Activated effector memory CD4-positive, alpha-beta T cell treated with anti-CD3 and anti-CD28 coated beads, Interleukin-2, amount 50 U/mL, for 16 hours (primary cell): ENCODE measurements at regions not wholly inside any gene's neighbourhood (a gene's known extent, or its start where the extent isn't known, plus 50 kb on each side); places are given as distances from the start of the nearest gene placed in this dataset.
"Not testable (repeated sequence)": the region's sequence is repeated elsewhere in the genome, so short reads cannot be mapped to it uniquely, and the experiment has no call there.

ENCODE experiments used
- DNase-seq: peaks from one replicate; pipeline ENCODE4 v3.0.0-alpha.2; 2020

- DNase-seq = no peak
These were observed 138.0 kb upstream of the DNAH14 start for GRCh38 chr1:224791362-224791941.

- no peak for DNase-seq
These were observed 133.9 kb upstream of the DNAH14 start for GRCh38 chr1:224795591-224795990.

DNA sequence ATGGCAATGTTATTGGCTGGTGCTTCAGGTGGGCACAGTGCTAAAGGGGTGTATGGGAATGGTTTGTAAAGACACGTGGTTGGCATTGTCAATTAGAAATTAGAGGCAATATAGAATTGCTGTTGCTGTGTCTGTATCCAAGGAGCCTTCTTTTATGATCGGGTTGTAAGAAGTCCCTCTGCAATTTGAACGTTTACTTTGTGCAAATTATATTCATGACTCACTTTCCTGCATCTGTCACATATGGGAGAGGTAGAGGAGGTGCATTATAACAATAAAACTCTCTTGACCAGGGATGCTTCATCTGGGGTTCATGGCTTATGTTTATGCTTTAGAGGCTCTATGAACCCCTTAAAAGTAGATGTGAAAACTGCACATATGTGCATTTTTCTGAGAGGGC, 130.4 kb upstream of the DNAH14 start:
- DNase-seq = no peak

DNA sequence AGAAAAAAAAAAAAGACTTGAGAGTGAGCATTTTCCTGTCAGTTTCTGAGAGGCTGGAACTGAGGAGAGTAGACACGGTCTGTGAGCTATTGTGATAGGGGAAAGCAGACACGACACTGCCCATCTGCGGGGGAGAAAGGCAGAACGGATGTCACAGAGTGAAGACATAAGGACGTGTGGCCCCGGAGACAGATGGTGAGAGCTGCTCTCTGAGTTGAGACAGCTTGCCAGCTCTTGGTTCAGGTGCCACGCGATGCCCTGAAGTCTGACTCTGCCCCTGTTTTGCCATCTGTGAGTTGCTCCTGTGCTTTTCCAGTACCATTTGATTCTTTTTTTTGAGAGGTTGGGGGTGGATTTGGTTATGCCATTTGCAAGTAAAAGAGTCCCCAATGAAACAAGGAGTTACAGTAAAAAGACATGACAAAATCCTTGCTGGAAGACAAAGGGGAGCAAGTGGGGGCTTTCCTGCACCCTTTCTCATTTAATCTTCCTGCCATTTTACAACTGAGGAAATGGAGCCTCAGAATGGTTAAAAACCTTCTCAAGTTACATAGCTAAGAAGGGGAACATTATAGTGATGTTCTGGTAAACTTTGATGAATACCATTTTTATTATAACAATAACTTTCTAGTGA, 128.9 kb upstream of the DNAH14 start:
- DNase-seq = no peak

DNA sequence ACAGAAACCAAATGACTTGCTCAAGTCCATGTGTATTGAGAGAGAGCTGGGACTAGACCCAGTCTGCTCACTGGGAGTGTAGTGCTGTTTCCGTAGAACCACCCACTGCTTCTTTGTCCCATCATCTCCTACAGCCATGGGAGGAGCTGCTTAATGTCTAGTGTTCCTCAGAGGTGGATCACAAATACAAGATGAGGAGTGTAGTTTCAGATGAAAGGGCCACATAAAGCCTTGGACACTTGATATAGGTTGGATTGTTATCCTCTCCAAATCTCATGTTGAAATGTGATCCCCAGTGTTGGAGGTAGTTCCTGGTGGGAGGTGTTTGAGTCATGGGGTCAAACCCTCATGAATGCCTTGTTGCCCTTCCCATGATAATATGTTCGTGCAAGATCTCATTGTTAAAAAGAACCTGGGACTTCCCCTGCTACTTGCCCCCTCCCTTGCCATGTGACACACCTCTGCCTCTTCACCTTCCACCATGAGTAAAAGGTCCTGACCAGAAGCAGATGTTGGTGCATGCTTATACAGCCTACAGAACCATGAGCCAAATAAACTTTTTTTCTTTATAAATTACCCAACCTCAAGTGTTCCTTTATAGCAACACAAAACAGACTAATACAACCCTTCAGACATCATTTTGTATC, 127.5 kb upstream of the DNAH14 start:
- DNase-seq = no peak

- DNase-seq = no peak
These were observed 126.9 kb upstream of the DNAH14 start for GRCh38 chr1:224802617-224803016.

GRCh38 chr1:224804220-224804619, 125.3 kb upstream of the DNAH14 start:
- no peak for DNase-seq

- DNase-seq = no peak
These were observed 123.6 kb upstream of the DNAH14 start for GRCh38 chr1:224805889-224806288.

- no peak for DNase-seq
These were observed 120.3 kb upstream of the DNAH14 start for GRCh38 chr1:224809137-224809536.

DNA sequence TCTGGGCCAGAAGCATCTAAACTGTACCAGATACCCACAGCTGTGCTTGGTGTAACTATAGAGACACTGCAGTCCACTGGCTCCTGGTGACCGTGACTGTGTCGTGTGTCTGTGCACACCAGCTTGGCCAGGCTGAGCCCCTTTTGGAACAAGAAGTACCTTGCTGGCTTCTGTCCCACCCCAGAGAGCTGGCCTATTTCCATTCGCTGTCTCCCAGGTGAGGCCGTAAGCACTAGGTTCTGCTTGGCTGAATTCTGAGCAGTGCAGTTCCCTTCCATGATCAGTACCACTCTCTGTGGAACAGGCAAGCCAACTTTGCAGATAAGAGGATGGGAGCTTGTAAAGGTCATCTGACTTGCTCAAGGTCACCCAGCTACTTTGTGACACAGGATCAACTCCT, 119.9 kb upstream of the DNAH14 start:
- DNase-seq = no peak

DNA sequence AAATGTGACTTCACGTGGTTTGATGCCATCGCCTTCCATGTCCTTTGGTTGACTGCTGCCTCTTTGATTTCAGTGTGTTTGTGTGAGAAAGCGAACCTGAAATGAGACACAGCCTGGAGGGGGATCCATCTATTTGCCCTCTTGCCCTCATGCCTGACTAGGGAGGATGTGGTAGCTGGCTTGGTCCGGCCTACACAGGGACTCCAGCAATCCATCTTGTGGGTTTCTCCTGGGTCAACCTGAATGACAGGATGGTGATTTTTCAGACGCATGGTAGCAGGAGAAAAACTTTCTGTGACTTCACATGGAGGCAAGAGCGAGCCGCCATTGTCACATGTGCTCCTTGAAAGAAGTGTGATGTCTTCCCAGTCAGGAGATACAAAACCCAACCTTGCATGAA, 117.9 kb upstream of the DNAH14 start:
- DNase-seq = no peak

GRCh38 chr1:224815647-224816046, 113.8 kb upstream of the DNAH14 start:
- no peak for DNase-seq

DNA sequence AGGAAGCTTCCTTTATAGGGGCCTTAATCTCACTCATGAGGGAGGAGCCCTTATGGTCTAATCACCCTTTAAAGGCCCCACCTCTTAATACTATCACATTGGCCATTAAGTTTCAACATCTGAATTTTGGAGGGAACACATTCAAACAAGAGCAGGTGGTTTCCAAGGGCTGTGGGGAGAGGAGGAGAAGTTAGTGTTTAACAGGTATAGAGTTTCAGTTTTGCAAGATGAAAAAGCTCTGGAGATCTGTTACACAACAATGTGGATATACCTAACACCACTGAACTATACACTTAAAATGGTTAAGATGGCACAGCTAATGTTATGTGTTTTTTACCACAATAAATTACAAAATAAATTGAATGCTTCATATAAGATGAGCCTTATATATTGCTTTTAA, 113.4 kb upstream of the DNAH14 start:
- no peak for DNase-seq

- DNase-seq = no peak
These were observed 112.1 kb upstream of the DNAH14 start for GRCh38 chr1:224817382-224817781.

DNA sequence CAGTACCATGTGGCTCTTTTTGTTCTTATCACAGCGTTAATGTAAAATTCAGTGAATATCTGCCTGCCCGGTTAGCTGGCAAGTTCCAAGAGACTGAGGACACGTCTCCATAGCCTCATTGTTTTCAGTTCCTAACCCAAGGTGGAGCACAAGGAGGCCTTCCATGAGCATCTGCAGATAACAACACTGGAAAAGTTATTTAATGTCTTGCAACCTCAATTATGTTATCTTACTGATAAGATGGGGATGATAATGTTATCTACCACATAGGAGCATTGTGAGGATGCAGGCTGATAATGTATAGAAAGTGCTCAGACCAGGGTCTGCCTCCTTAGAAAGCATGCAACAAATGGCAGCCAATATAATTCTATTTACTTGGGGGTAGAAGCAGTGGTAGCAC, 109.6 kb upstream of the DNAH14 start:
- no peak for DNase-seq

GRCh38 chr1:224820341-224820740, 109.1 kb upstream of the DNAH14 start:
- DNase-seq = no peak

DNA sequence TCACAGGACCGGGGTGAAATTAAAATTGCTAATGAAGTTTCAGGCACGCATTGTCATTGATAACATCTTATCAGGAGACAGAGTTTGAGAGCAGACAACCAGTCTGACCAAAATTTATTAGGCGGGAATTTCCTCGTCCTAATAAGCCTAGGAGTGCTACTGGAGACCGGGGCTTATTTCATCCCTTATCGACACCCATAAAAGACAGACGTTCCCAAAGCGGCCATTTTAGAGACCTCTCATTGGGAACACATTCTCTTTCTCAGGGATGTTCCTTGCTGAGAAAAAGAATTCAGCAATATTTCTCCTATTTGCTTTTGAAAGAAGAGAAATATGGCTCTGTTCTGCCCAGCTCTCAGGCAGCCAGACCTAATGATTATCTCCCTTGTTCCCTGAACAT, 107.7 kb upstream of the DNAH14 start:
- not testable (repeated sequence) for DNase-seq

DNA sequence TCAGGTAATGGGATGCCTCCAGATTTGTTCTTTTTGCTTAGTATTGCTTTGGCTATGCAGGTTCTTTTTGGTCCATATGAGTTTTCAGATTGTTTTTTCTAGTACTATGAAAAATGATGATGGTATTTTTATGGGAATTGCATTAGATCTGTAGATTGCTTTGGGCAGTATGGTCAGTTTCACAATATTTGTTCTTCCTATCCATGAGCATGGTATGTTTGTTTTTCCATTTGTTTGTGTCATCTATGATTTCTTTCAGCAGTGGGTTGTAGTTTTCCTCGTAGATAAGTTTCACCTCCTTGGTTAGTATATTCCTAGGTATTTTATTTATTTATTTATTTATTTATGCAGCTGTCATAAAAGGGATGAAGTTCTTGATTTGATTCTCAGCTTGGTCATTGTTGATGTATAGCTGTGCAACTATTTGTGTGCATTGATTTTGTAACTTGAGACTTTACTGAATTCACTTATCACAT, 103.9 kb upstream of the DNAH14 start:
- no peak for DNase-seq

- no peak for DNase-seq
These were observed 100.8 kb upstream of the DNAH14 start for GRCh38 chr1:224828691-224829090.

- no peak for DNase-seq
These were observed 98.0 kb upstream of the DNAH14 start for GRCh38 chr1:224831501-224831900.

- DNase-seq = not testable (repeated sequence)
These were observed 89.7 kb upstream of the DNAH14 start for GRCh38 chr1:224839648-224840300.

GRCh38 chr1:224841803-224842202, 87.7 kb upstream of the DNAH14 start:
- DNase-seq = not testable (repeated sequence)

DNA sequence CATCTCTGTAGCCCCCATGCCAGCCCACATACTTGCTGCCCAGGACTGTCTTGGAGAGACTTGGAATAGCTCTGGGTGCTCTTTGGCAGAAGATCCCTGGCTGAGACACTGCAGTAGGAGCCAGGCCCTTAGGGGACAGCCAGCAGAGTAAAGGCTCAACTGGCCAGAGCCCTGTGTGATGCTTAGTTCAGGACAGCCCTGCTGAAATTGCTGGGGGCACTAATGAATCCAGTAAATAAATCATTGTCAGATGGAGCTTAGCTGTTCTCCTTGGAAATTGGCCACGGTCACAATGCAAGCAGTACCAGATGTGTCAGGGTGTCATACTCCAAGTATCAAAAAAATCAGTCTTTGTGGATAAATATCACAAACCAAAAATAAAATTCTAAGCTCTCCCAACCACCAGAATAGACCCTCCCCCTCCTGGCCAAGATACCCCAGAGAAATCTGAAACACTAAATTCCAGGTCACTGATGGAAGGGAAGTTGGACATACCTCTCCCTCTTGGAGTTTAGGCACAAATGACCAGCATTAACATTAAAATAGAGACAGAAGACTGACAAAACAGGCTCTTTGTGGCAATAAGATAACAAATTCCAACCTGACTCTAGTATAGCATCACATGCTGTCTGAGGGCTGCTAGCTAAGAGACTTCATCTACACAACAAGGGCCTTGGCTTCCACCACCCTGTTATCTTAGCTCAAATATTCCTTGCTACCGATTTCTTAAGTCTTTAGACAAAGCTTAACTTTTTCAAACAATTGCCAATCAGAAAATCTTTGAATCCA, 83.2 kb upstream of the DNAH14 start:
- DNase-seq = no peak
